Parathyroid adenoma (tissue), 2 donors: ENCODE measurements at regions not wholly inside any gene's neighbourhood (a gene's known extent, or its start where the extent isn't known, plus 50 kb on each side); places are given as distances from the start of the nearest gene placed in this dataset.

Experiments used
- H2AFZ ChIP-seq: fragments of 300-600 bp; sonication (generic); one replicate; pipeline ENCODE4 v1.7.0; 2017; ENCODE audit warnings: antibody characterized with exemption, mild to moderate bottlenecking
- H3K27ac ChIP-seq: fragments of 300-600 bp; sonication (generic); one replicate; pipeline ENCODE4 v1.7.0; 2017
- H3K27me3 ChIP-seq: fragments of 300-600 bp; sonication (generic); one replicate; pipeline ENCODE4 v1.7.0; 2017; ENCODE audit warnings: low read length; ENCODE audit not compliant: control insufficient read depth, insufficient read depth
- H3K36me3 ChIP-seq: fragments of 300-600 bp; sonication (generic); one replicate; pipeline ENCODE4 v1.7.0; 2017; ENCODE audit warnings: low read length; ENCODE audit not compliant: control insufficient read depth, insufficient read depth
- H3K4me1 ChIP-seq: fragments of 300-600 bp; sonication (generic); one replicate; pipeline ENCODE4 v1.7.0; 2017; ENCODE audit warnings: control low read depth
- H3K4me2 ChIP-seq: fragments of 300-600 bp; sonication (generic); one replicate; pipeline ENCODE4 v1.7.0; 2017; ENCODE audit warnings: low read length
- H3K4me3 ChIP-seq: fragments of 300-600 bp; sonication (generic); one replicate; pipeline ENCODE4 v1.7.0; 2017; ENCODE audit warnings: low read depth, low read length
- H3K79me2 ChIP-seq: fragments of 300-600 bp; sonication (generic); one replicate; pipeline ENCODE4 v1.7.0; 2017; ENCODE audit warnings: control low read depth
- H3K9ac ChIP-seq: fragments of 300-600 bp; sonication (generic); one replicate; pipeline ENCODE4 v1.7.0; 2017; ENCODE audit warnings: mild to moderate bottlenecking
- H3K9me3 ChIP-seq: fragments of 300-600 bp; sonication (generic); one replicate; pipeline ENCODE4 v1.7.0; 2017; ENCODE audit warnings: low read length; ENCODE audit not compliant: control insufficient read depth
- CTCF ChIP-seq: fragments of 300-600 bp; sonication (generic); IDR thresholded peaks from one replicate; pipeline ENCODE4 v1.7.0; 2017; ENCODE audit warnings: antibody characterized with exemption, mild to moderate bottlenecking
- donor health status: primary hyperparathyroidism.

- Histone ChIP-seq H3K4me3 (no peak overlapping the region), H3K79me2 (no peaks in the 10 kb centered on the region), H3K4me2 (no peak overlapping the region), H2AFZ (no peak overlapping the region), H3K4me1 (no peaks in the 10 kb centered on the region), H3K36me3 (no peaks in the 10 kb centered on the region), H3K9ac (no peak overlapping the region), H3K27me3 (no peaks in the 10 kb centered on the region), H3K27ac (no peak overlapping the region), H3K9me3 (no peaks in the 10 kb centered on the region)
- TF ChIP-seq CTCF, result no peak
Observed at GRCh38 chr15:96232335-96232734, 98.2 kb upstream of the NR2F2 start.

GRCh38 chr15:96234109-96234892, 96.2 kb upstream of the NR2F2 start:
- H3K4me2 ChIP-seq, result no peak overlapping the region
- H2AFZ ChIP-seq, result no peak overlapping the region
- no peaks in the 10 kb centered on the region for H3K36me3 ChIP-seq
- H3K27me3 ChIP-seq, result no peaks in the 10 kb centered on the region
- H3K4me3 ChIP-seq, result no peak overlapping the region
- H3K79me2 ChIP-seq, result no peaks in the 10 kb centered on the region
- no peaks in the 10 kb centered on the region for H3K4me1 ChIP-seq
- H3K9ac ChIP-seq, result no peak overlapping the region
- no peaks in the 10 kb centered on the region for H3K9me3 ChIP-seq
- TF ChIP-seq CTCF, result no peak
- H3K27ac ChIP-seq, result no peak overlapping the region

GRCh38 chr15:96237002-96237401, 93.5 kb upstream of the NR2F2 start:
- Histone ChIP-seq H3K4me1 (no peaks in the 10 kb centered on the region), H3K27ac (no peak overlapping the region), H3K4me3 (no peak overlapping the region), H3K27me3 (no peaks in the 10 kb centered on the region), H3K36me3 (no peaks in the 10 kb centered on the region), H3K9me3 (no peaks in the 10 kb centered on the region), H3K79me2 (no peaks in the 10 kb centered on the region), H3K9ac (no peak overlapping the region), H3K4me2 (no peak overlapping the region), H2AFZ (no peak overlapping the region)
- no peak for TF ChIP-seq CTCF

GRCh38 chr15:96242761-96243160, 87.7 kb upstream of the NR2F2 start:
- Histone ChIP-seq H3K4me1 (no peaks in the 10 kb centered on the region), H3K79me2 (no peaks in the 10 kb centered on the region), H3K36me3 (no peaks in the 10 kb centered on the region), H3K9ac (no peak overlapping the region), H2AFZ (no peak overlapping the region), H3K27me3 (no peaks in the 10 kb centered on the region), H3K9me3 (no peaks in the 10 kb centered on the region), H3K4me3 (no peak overlapping the region), H3K27ac (no peak overlapping the region), H3K4me2 (no peak overlapping the region)
- TF ChIP-seq CTCF, result no peak

- H2AFZ ChIP-seq, result no peak overlapping the region
- H3K9ac ChIP-seq, result no peak overlapping the region
- H3K27me3 ChIP-seq, result no peaks in the 10 kb centered on the region
- no peak overlapping the region for H3K27ac ChIP-seq
- H3K36me3 ChIP-seq, result no peaks in the 10 kb centered on the region
- no peak for TF ChIP-seq CTCF
- no peak overlapping the region for H3K4me3 ChIP-seq
- no peak overlapping the region for H3K4me2 ChIP-seq
- H3K9me3 ChIP-seq, result no peaks in the 10 kb centered on the region
- H3K79me2 ChIP-seq, result no peaks in the 10 kb centered on the region
- no peaks in the 10 kb centered on the region for H3K4me1 ChIP-seq
Observed at GRCh38 chr15:96243701-96244100, 86.8 kb upstream of the NR2F2 start.
